B cell (primary cell): ENCODE measurements at regions not wholly inside any gene's neighbourhood (a gene's known extent, or its start where the extent isn't known, plus 50 kb on each side); places are given as distances from the start of the nearest gene placed in this dataset.

ENCODE experiments used
- ATAC-seq: fragments of 200-7000 bp; cut with Tn5 transposase; one replicate; pipeline ENCODE4 v1.10.0; 2021; ENCODE audit warnings: low read depth, mild to moderate bottlenecking, moderate number of reproducible peaks, moderate library complexity
- CTCF ChIA-PET: fragments of 350-600 bp; sonication (Branson Sonifier 250); formaldehyde crosslinking; loops from one replicate; lab custom pipeline; 2021; ENCODE audit warnings: antibody characterized with exemption, inconsistent platforms; lab: Charles Lee
- POLR2A ChIA-PET: fragments of 350-600 bp; sonication (Branson Sonifier 250); formaldehyde crosslinking; loops from one replicate; lab custom pipeline; 2021; ENCODE audit warnings: antibody characterized with exemption; lab: Charles Lee
- DNase-seq: peaks from one replicate; pipeline ENCODE4 v3.0.0; 2013
- H2AFZ ChIP-seq: 2 replicates; pipeline ENCODE4 v1.6.1; 2012; ENCODE audit warnings: mild to moderate bottlenecking, low read depth, low read length; ENCODE audit not compliant: insufficient read depth, poor library complexity, severe bottlenecking
- H3K27ac ChIP-seq, 2 donors: 1 replicate in 1 of 2; 2 replicates in 1 of 2; pipeline ENCODE4 v1.5.1; 2012 to 2013; ENCODE audit warnings: low read length in 2 of 2, mild to moderate bottlenecking in 2 of 2, moderate library complexity in 1 of 2
- H3K27me3 ChIP-seq, 4 experiments: fragments of 200-600 bp in 1 of 4; sonication (generic) in 1 of 4; replicated peaks in 1 of 4; 1 replicate in 2 of 4; 2 replicates in 2 of 4; pipeline versions ENCODE4 v1.6.1 to v1.7.0; 2013 to 2016; ENCODE audit warnings: low read length in 3 of 4, mild to moderate bottlenecking in 2 of 4, mixed read lengths in 1 of 4, moderate library complexity in 1 of 4; ENCODE audit not compliant: insufficient read depth in 4 of 4, control insufficient read depth in 3 of 4; ENCODE audit errors: control extremely low read depth in 1 of 4
- H3K36me3 ChIP-seq, 2 experiments: replicated peaks in 1 of 2; 1 replicate in 1 of 2; 2 replicates in 1 of 2; pipeline versions ENCODE4 v1.6.1 to v1.7.1; 2013; ENCODE audit warnings: low read length in 1 of 2; ENCODE audit not compliant: insufficient read depth in 2 of 2, control insufficient read depth in 1 of 2; ENCODE audit errors: control extremely low read depth in 1 of 2, extremely low read depth in 1 of 2
- H3K4me1 ChIP-seq, 2 donors: fragments of 200-600 bp in 1 of 2; sonication (generic) in 1 of 2; 1 replicate in 1 of 2; 2 replicates in 1 of 2; pipeline versions ENCODE4 v1.5.1 to v1.6.1; 2013 to 2017; ENCODE audit warnings: low read length in 2 of 2; ENCODE audit not compliant: control insufficient read depth in 2 of 2, insufficient read depth in 2 of 2
- H3K4me2 ChIP-seq: replicated peaks from 2 replicates; pipeline ENCODE3; 2012; ENCODE audit warnings: mild to moderate bottlenecking, low read depth, low read length; ENCODE audit not compliant: poor library complexity, severe bottlenecking
- H3K4me3 ChIP-seq, 5 experiments: fragments of 200-600 bp in 1 of 5; sonication (generic) in 1 of 5; 1 replicate in 3 of 5; 2 replicates in 2 of 5; pipeline versions ENCODE4 v1.5.1 to v1.7.0; 2011 to 2016; ENCODE audit warnings: low read length in 4 of 5, mild to moderate bottlenecking in 4 of 5, low read depth in 2 of 5, control low read depth in 1 of 5, moderate library complexity in 1 of 5; ENCODE audit not compliant: insufficient read depth in 1 of 5; ENCODE audit errors: control extremely low read depth in 1 of 5, extremely low read depth in 1 of 5
- H3K79me2 ChIP-seq: fragments of 200-600 bp; sonication (generic); one replicate; pipeline ENCODE4 v1.6.0; 2016; ENCODE audit warnings: low read length; ENCODE audit not compliant: control insufficient read depth, insufficient read depth
- H3K9ac ChIP-seq: fragments of 200-600 bp; sonication (generic); 2 replicates; pipeline ENCODE4 v1.6.1; 2017; ENCODE audit warnings: mild to moderate bottlenecking, low read length, moderate library complexity
- H3K9me3 ChIP-seq, 3 donors: one replicate each; pipeline versions ENCODE4 v1.6.1 to v1.7.1; 2013; ENCODE audit warnings: low read length in 2 of 3; ENCODE audit not compliant: control insufficient read depth in 2 of 3, insufficient read depth in 1 of 3; ENCODE audit errors: control extremely low read depth in 1 of 3
- H4K20me1 ChIP-seq: 2 replicates; pipeline ENCODE4 v1.6.0; 2012; ENCODE audit warnings: mild to moderate bottlenecking, low read length; ENCODE audit not compliant: insufficient read depth, control insufficient read depth, poor library complexity, severe bottlenecking
- H3K27ac Mint-ChIP-seq: one replicate; pipeline ENCODE4 v1.8.0; 2021; ENCODE audit warnings: mixed read lengths
- H3K27me3 Mint-ChIP-seq: one replicate; pipeline ENCODE4 v1.8.0; 2021; ENCODE audit warnings: mixed read lengths
- H3K4me1 Mint-ChIP-seq: one replicate; pipeline ENCODE4 v1.8.0; 2021; ENCODE audit warnings: mixed read lengths
- H3K4me3 Mint-ChIP-seq: one replicate; pipeline ENCODE4 v1.8.0; 2021; ENCODE audit warnings: mixed read lengths
- H3K9me3 Mint-ChIP-seq: one replicate; pipeline ENCODE4 v1.8.0; 2022; ENCODE audit warnings: mixed read lengths; ENCODE audit not compliant: insufficient read depth
- EZH2 ChIP-seq: IDR thresholded peaks from 2 replicates; pipeline ENCODE4 v1.6.1; 2012; ENCODE audit warnings: borderline replicate concordance, low read depth, mild to moderate bottlenecking, moderate library complexity, low read length; ENCODE audit not compliant: insufficient read depth, poor library complexity, severe bottlenecking
- WGBS: methylation state at CpG from one replicate; pipeline ENCODE4 v1.1.5; 2013; ENCODE audit warnings: missing lambda C conversion rate; ENCODE audit not compliant: insufficient coverage; 5-methylcytosine and 5-hydroxymethylcytosine counted together
- intact Hi-C: fragments of 100-400 bp; cut with micrococcal nuclease; formaldehyde crosslinking; loops from one replicate; pipeline ENCODE4 v1.10.0; 2022
- TF ChIP-seq, protein P1 (sequence below): fragments of 200-600 bp; IDR thresholded peaks from one replicate; pipeline ENCODE4 v1.8.0; 2022; ENCODE audit warnings: antibody characterized with exemption, mild to moderate bottlenecking

DNA sequence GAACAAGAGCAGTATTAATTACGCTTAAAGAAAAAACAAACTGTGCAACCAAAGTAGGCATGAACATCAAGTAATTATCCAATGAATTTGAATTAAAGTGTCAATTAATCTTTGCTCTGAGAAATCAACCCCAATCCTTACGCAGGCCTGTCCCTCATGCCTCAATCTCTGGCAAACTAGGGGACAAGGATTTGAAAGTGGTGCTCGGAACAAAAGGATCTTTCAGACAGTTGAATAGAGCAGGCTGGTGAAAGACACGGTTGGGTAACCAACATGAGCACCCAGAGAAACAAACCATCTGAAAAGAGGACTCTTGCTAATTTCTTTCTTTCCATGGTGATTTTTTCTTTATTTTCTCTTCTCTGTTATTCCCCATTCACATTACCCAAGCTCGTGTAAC is 203.5 kb upstream of the PHF14 start:
- DNase-seq (no peak), ATAC-seq (no peak)
- no peak overlapping the region for H3K27ac ChIP-seq
- no peak overlapping the region for H3K4me2 ChIP-seq
- WGBS: 93% methylated on average over 2 of the region's 5 CpGs
- no peaks in the 10 kb centered on the region for H3K9me3 ChIP-seq
- Mint-ChIP-seq H3K27me3 (no peaks in the 10 kb centered on the region), H3K27ac (no peak overlapping the region), H3K4me1 (no peaks in the 10 kb centered on the region), H3K9me3 (no peaks in the 10 kb centered on the region), H3K4me3 (no peak overlapping the region)
- H3K36me3 ChIP-seq: no peaks in the 10 kb centered on the region
- no peak overlapping the region for H3K4me3 ChIP-seq
- intact Hi-C loops: no loop called here
- TF ChIP-seq, protein P1, sequence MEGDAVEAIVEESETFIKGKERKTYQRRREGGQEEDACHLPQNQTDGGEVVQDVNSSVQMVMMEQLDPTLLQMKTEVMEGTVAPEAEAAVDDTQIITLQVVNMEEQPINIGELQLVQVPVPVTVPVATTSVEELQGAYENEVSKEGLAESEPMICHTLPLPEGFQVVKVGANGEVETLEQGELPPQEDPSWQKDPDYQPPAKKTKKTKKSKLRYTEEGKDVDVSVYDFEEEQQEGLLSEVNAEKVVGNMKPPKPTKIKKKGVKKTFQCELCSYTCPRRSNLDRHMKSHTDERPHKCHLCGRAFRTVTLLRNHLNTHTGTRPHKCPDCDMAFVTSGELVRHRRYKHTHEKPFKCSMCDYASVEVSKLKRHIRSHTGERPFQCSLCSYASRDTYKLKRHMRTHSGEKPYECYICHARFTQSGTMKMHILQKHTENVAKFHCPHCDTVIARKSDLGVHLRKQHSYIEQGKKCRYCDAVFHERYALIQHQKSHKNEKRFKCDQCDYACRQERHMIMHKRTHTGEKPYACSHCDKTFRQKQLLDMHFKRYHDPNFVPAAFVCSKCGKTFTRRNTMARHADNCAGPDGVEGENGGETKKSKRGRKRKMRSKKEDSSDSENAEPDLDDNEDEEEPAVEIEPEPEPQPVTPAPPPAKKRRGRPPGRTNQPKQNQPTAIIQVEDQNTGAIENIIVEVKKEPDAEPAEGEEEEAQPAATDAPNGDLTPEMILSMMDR: no peak
- no peak for TF ChIP-seq EZH2
- H3K9ac ChIP-seq: no peak overlapping the region
- no peak overlapping the region for H2AFZ ChIP-seq
- CTCF ChIA-PET: no interaction called here
- no peaks in the 10 kb centered on the region for H3K4me1 ChIP-seq
- H3K27me3 ChIP-seq: no peaks in the 10 kb centered on the region
- no peaks in the 10 kb centered on the region for H4K20me1 ChIP-seq
- POLR2A ChIA-PET: no interaction called here
- no peaks in the 10 kb centered on the region for H3K79me2 ChIP-seq

DNA sequence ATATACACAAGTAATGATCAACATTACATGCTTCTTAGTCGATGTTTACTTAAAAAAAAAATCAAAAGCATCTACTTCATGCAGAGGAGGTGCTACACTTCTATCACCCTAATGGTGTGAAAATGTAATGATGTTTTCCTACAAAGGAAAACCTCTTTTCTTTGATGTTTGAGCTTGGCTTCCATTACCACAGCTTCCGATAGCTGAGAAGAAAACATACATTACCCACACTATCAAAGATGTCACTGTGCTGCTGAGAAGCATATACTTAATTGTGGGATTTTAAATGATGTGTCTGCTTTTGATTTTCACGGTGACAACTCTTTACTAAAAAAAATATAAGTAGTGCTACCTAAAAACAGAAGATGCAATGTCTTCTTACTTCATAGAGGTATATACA is 200.2 kb upstream of the PHF14 start:
- ChIA-PET CTCF (no interaction called here), POLR2A (no interaction called here)
- Histone ChIP-seq H3K4me2 (no peak overlapping the region), H3K4me3 (no peak overlapping the region), H3K27ac (no peak overlapping the region), H3K27me3 (no peaks in the 10 kb centered on the region), H2AFZ (no peak overlapping the region), H4K20me1 (no peaks in the 10 kb centered on the region), H3K9ac (no peak overlapping the region), H3K79me2 (no peaks in the 10 kb centered on the region), H3K4me1 (no peaks in the 10 kb centered on the region), H3K36me3 (no peaks in the 10 kb centered on the region), H3K9me3 (no peaks in the 10 kb centered on the region)
- ATAC-seq (no peak), DNase-seq (no peak)
- Mint-ChIP-seq H3K4me3 (no peak overlapping the region), H3K9me3 (no peaks in the 10 kb centered on the region), H3K27me3 (no peaks in the 10 kb centered on the region), H3K4me1 (no peaks in the 10 kb centered on the region), H3K27ac (no peak overlapping the region)
- TF ChIP-seq, protein P1: no peak
- TF ChIP-seq EZH2: no peak
- intact Hi-C loops: no loop called here
- no CpG with 5 or more reads among the region's 3 CpGs for WGBS
